Left ventricle myocardium inferior (tissue), 1 donor: ENCODE measurements at regions not wholly inside any gene's neighbourhood (a gene's known extent, or its start where the extent isn't known, plus 50 kb on each side); places are given as distances from the start of the nearest gene placed in this dataset.

Experiments
- DNase-seq: peaks from one replicate; pipeline ENCODE4 v3.0.0-alpha.2; 2020
- H3K27ac ChIP-seq: fragments of 200-600 bp; replicated peaks from 2 replicates; pipeline ENCODE4 v1.8.0; 2021
- H3K27me3 ChIP-seq: fragments of 200-600 bp; 2 replicates; pipeline ENCODE4 v1.8.0; 2021; ENCODE audit warnings: low read depth
- H3K36me3 ChIP-seq: fragments of 200-600 bp; 2 replicates; pipeline ENCODE4 v1.8.0; 2021
- H3K4me1 ChIP-seq: fragments of 200-600 bp; 2 replicates; pipeline ENCODE4 v1.8.0; 2021
- H3K4me3 ChIP-seq: fragments of 200-600 bp; 2 replicates; pipeline ENCODE4 v1.8.0; 2021; ENCODE audit warnings: mild to moderate bottlenecking, moderate library complexity
- H3K9me3 ChIP-seq: fragments of 200-600 bp; replicated peaks from 2 replicates; pipeline ENCODE4 v1.8.0; 2021
- intact Hi-C: fragments of 100-400 bp; cut with micrococcal nuclease; formaldehyde crosslinking; loops from one replicate; pipeline ENCODE4 v1.11.0; 2022
- TF ChIP-seq, protein P1 (sequence below): fragments of 200-600 bp; IDR thresholded peaks from 2 replicates; pipeline ENCODE4 v1.8.0; 2021; ENCODE audit warnings: antibody characterized with exemption, mild to moderate bottlenecking, borderline replicate concordance
- donor health status: DM: no; HTN: yes; CAD: no; lungs with severe emphysema.

- Histone ChIP-seq H3K4me3 (no peak overlapping the region), H3K4me1 (no peaks in the 10 kb centered on the region), H3K27ac (no peak overlapping the region), H3K9me3 (no peaks in the 10 kb centered on the region), H3K36me3 (no peaks in the 10 kb centered on the region), H3K27me3 (no peaks in the 10 kb centered on the region)
- intact Hi-C loops, result no loop called here
- no peak for DNase-seq
- TF ChIP-seq, protein P1, sequence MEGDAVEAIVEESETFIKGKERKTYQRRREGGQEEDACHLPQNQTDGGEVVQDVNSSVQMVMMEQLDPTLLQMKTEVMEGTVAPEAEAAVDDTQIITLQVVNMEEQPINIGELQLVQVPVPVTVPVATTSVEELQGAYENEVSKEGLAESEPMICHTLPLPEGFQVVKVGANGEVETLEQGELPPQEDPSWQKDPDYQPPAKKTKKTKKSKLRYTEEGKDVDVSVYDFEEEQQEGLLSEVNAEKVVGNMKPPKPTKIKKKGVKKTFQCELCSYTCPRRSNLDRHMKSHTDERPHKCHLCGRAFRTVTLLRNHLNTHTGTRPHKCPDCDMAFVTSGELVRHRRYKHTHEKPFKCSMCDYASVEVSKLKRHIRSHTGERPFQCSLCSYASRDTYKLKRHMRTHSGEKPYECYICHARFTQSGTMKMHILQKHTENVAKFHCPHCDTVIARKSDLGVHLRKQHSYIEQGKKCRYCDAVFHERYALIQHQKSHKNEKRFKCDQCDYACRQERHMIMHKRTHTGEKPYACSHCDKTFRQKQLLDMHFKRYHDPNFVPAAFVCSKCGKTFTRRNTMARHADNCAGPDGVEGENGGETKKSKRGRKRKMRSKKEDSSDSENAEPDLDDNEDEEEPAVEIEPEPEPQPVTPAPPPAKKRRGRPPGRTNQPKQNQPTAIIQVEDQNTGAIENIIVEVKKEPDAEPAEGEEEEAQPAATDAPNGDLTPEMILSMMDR, result no peak
Measured at GRCh38 chr7:79624336-79624735, 170.9 kb upstream of the MAGI2 start.

GRCh38 chr7:79622781-79623180 lies 169.3 kb upstream of the MAGI2 start:
- Histone ChIP-seq H3K9me3 (no peaks in the 10 kb centered on the region), H3K27ac (no peak overlapping the region), H3K27me3 (no peaks in the 10 kb centered on the region), H3K4me1 (no peaks in the 10 kb centered on the region), H3K36me3 (no peaks in the 10 kb centered on the region), H3K4me3 (no peak overlapping the region)
- intact Hi-C loops, result no loop called here
- no peak for DNase-seq
- TF ChIP-seq, protein P1, result no peak

- Histone ChIP-seq H3K4me3 (no peak overlapping the region), H3K4me1 (no peaks in the 10 kb centered on the region), H3K27me3 (no peaks in the 10 kb centered on the region), H3K9me3 (peaks cover 4% of the 10 kb centered on the region), H3K27ac (no peak overlapping the region), H3K36me3 (no peaks in the 10 kb centered on the region)
- TF ChIP-seq, protein P1, result no peak
- DNase-seq, result no peak
- intact Hi-C loops, result no loop called here
Measured at GRCh38 chr7:79620291-79620690, 166.8 kb upstream of the MAGI2 start.

GRCh38 chr7:79619216-79619615 lies 165.7 kb upstream of the MAGI2 start:
- Histone ChIP-seq H3K4me1 (no peaks in the 10 kb centered on the region), H3K4me3 (no peak overlapping the region), H3K9me3 (peaks cover 4% of the 10 kb centered on the region), H3K27me3 (no peaks in the 10 kb centered on the region), H3K36me3 (no peaks in the 10 kb centered on the region), H3K27ac (no peak overlapping the region)
- TF ChIP-seq, protein P1, result no peak
- no peak for DNase-seq
- intact Hi-C loops, result no loop called here

- no peak for DNase-seq
- Histone ChIP-seq H3K27me3 (no peaks in the 10 kb centered on the region), H3K27ac (no peak overlapping the region), H3K4me1 (peaks cover 4% of the 10 kb centered on the region), H3K4me3 (no peak overlapping the region), H3K9me3 (peaks cover 4% of the 10 kb centered on the region), H3K36me3 (no peaks in the 10 kb centered on the region)
- intact Hi-C loops, result no loop called here
- TF ChIP-seq, protein P1, result no peak
Measured at GRCh38 chr7:79615871-79616640, 162.6 kb upstream of the MAGI2 start.
